GM18867 (cell line): ENCODE measurements at regions not wholly inside any gene's neighbourhood (a gene's known extent, or its start where the extent isn't known, plus 50 kb on each side); places are given as distances from the start of the nearest gene placed in this dataset.
"Not testable (repeated sequence)": the region's sequence is repeated elsewhere in the genome, so short reads cannot be mapped to it uniquely, and the experiment has no call there.

Experiments used
- ATAC-seq: cut with Tn5 transposase; IDR thresholded peaks from one replicate; pipeline ENCODE4 v1.9.1; 2021; ENCODE audit warnings: mild to moderate bottlenecking, moderate library complexity; ENCODE audit not compliant: unreplicated experiment

GRCh38 chr16:52309446-52310416 lies 237.2 kb downstream of the TOX3 start:
- ATAC-seq = no peak

- ATAC-seq = no peak
Measured at GRCh38 chr16:52308051-52308450, 238.9 kb downstream of the TOX3 start.

GRCh38 chr16:52301026-52301425 lies 245.9 kb downstream of the TOX3 start:
- no peak for ATAC-seq

- no peak for ATAC-seq
Measured at GRCh38 chr16:52298769-52299168, 248.2 kb downstream of the TOX3 start.

GRCh38 chr16:52296706-52297315 lies 250.1 kb downstream of the TOX3 start:
- not testable (repeated sequence) for ATAC-seq

- ATAC-seq = no peak
Measured at GRCh38 chr16:52296076-52296475, 250.9 kb downstream of the TOX3 start.

- no peak for ATAC-seq
Measured at GRCh38 chr16:52294660-52295059, 252.3 kb downstream of the TOX3 start.

GRCh38 chr16:52293204-52293603 lies 253.7 kb downstream of the TOX3 start:
- no peak for ATAC-seq

GRCh38 chr16:52283584-52284375 lies 263.2 kb downstream of the TOX3 start:
- ATAC-seq = no peak

GRCh38 chr16:52283018-52283417 lies 263.9 kb downstream of the TOX3 start:
- no peak for ATAC-seq

- no peak for ATAC-seq
Measured at GRCh38 chr16:52280086-52280485, 266.9 kb downstream of the TOX3 start.

GRCh38 chr16:52271088-52271750 lies 275.7 kb downstream of the TOX3 start:
- ATAC-seq = no peak

GRCh38 chr16:52265446-52265861 lies 281.5 kb downstream of the TOX3 start:
- no peak for ATAC-seq

- no peak for ATAC-seq
Measured at GRCh38 chr16:52257534-52257933, 289.4 kb downstream of the TOX3 start.

- ATAC-seq = no peak
Measured at GRCh38 chr16:52256310-52257078, 290.4 kb downstream of the TOX3 start.

- no peak for ATAC-seq
Measured at GRCh38 chr16:52254746-52255145, 292.2 kb downstream of the TOX3 start.

GRCh38 chr16:52252680-52253079 lies 294.3 kb downstream of the TOX3 start:
- ATAC-seq = no peak

- ATAC-seq = no peak
Measured at GRCh38 chr16:52251495-52251894, 295.4 kb downstream of the TOX3 start.

GRCh38 chr16:52247737-52248136 lies 299.2 kb downstream of the TOX3 start:
- no peak for ATAC-seq

- no peak for ATAC-seq
Measured at GRCh38 chr16:52238710-52239109, 308.2 kb downstream of the TOX3 start.
